Suprapubic skin (tissue), 4 donors: ENCODE measurements at regions not wholly inside any gene's neighbourhood (a gene's known extent, or its start where the extent isn't known, plus 50 kb on each side); places are given as distances from the start of the nearest gene placed in this dataset.

Source experiments
- POLR2A ChIP-seq, 2 donors: fragments of 450-650 bp; IDR thresholded peaks; one replicate each; pipeline ENCODE4 v1.6.1; 2017; ENCODE audit warnings: antibody characterized with exemption in 2 of 2, mild to moderate bottlenecking in 2 of 2, moderate library complexity in 2 of 2
- POLR2AphosphoS5 ChIP-seq, 3 donors: sonication (generic); formaldehyde crosslinking; IDR thresholded peaks; one replicate each; pipeline ENCODE4 v1.6.1; 2017; ENCODE audit warnings: antibody characterized with exemption in 3 of 3
- TF ChIP-seq, protein P1 (sequence below), 2 donors: fragments of 200-600 bp in 1 of 2; fragments of 450-650 bp in 1 of 2; sonication (generic) in 1 of 2; IDR thresholded peaks; one replicate each; pipeline ENCODE4 v1.5.1; 2016 to 2019; ENCODE audit warnings: antibody characterized with exemption in 2 of 2, mild to moderate bottlenecking in 1 of 2, moderate library complexity in 1 of 2

DNA sequence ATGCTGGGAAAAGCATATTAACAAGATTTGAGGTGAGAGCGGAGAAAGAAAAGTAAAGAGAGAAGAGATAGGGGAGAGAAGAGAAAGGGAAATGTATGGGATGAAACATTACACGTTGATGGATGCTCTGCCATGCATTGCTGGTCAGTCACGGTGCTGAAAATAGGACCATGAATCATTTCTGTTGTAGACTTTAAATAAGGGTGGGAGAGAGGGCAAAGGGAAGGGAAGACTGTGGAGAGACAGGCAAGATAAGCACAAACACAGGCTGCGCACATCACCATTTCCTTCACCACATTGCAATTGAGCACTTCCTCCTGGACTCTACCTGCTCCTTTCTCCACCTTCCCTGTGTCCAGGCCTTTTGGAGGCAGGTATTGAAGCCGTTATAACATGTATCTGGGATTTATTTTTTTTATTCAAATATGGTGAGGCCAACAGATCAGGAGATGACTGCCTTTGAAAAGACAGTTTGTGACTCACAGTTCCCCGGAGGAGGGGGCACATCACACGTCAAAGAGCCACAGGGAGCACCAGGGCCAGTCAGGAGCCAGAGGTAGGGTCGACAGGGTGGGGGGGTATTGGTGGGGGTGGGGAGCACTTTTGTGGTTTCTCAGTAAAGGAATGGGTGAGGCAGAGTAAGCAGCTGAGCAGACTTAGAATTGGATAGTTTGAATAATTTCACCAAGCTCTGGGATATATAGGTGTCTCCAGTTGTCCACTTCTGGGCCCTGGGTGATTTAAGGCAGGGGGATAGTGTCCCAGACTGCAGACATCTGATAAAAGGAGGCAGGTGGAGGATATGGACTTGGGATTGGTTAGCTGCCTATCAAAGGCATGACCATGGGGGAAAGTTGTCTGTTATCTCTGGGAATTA, 372.8 kb upstream of the ST6GAL2 start:
- TF ChIP-seq POLR2A (IDR thresholded peaks at IDR 0.05) (no peak), POLR2AphosphoS5 (IDR thresholded peaks at IDR 0.05) (no peak)
- TF ChIP-seq, protein P1, sequence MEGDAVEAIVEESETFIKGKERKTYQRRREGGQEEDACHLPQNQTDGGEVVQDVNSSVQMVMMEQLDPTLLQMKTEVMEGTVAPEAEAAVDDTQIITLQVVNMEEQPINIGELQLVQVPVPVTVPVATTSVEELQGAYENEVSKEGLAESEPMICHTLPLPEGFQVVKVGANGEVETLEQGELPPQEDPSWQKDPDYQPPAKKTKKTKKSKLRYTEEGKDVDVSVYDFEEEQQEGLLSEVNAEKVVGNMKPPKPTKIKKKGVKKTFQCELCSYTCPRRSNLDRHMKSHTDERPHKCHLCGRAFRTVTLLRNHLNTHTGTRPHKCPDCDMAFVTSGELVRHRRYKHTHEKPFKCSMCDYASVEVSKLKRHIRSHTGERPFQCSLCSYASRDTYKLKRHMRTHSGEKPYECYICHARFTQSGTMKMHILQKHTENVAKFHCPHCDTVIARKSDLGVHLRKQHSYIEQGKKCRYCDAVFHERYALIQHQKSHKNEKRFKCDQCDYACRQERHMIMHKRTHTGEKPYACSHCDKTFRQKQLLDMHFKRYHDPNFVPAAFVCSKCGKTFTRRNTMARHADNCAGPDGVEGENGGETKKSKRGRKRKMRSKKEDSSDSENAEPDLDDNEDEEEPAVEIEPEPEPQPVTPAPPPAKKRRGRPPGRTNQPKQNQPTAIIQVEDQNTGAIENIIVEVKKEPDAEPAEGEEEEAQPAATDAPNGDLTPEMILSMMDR (IDR thresholded peaks at IDR 0.05): no peak
